Cardiac fibroblast (primary cell): ENCODE measurements at regions not wholly inside any gene's neighbourhood (a gene's known extent, or its start where the extent isn't known, plus 50 kb on each side); places are given as distances from the start of the nearest gene placed in this dataset.

Source experiments
- DNase-seq, 2 donors: peaks; one replicate each; pipeline versions ENCODE4 v3.0.0 to v3.0.0-alpha.2; 2010; ENCODE audit warnings: low read depth in 2 of 2
- H3K4me3 ChIP-seq, 2 donors: replicated peaks in 1 of 2; 1 replicate in 1 of 2; 2 replicates in 1 of 2; pipeline ENCODE4 v1.5.1; 2011; ENCODE audit warnings: low read depth in 2 of 2, low read length in 2 of 2, mild to moderate bottlenecking in 2 of 2, moderate library complexity in 1 of 2
- CTCF ChIP-seq: IDR thresholded peaks from one replicate; pipeline ENCODE4 v1.5.1; 2011; ENCODE audit warnings: low read depth, mild to moderate bottlenecking, low read length, inconsistent platforms

GRCh38 chr7:123237-123636 lies 69.1 kb upstream of the FAM20C start:
- TF ChIP-seq CTCF, result no peak

GRCh38 chr7:124130-124949 lies 68.0 kb upstream of the FAM20C start:
- no peak for TF ChIP-seq CTCF
- H3K4me3 ChIP-seq, result no peak overlapping the region
- no peak for DNase-seq

More at GRCh38 chr7:123237-123636, 69.1 kb upstream of the FAM20C start:
- no peak for DNase-seq
- no peak overlapping the region for H3K4me3 ChIP-seq

- H3K4me3 ChIP-seq, result no peak overlapping the region
- TF ChIP-seq CTCF, result no peak
- no peak for DNase-seq
These were observed 67.3 kb upstream of the FAM20C start for GRCh38 chr7:125061-125475.

GRCh38 chr7:125661-126060 lies 66.7 kb upstream of the FAM20C start:
- no peak for TF ChIP-seq CTCF
- DNase-seq, result peak in 1 of 2 donors; percentile 13
- no peak overlapping the region for H3K4me3 ChIP-seq

GRCh38 chr7:126368-126767 lies 66.0 kb upstream of the FAM20C start:
- TF ChIP-seq CTCF, result no peak
- DNase-seq, result no peak
- no peak overlapping the region for H3K4me3 ChIP-seq

GRCh38 chr7:127064-127598 lies 65.2 kb upstream of the FAM20C start:
- no peak for TF ChIP-seq CTCF
- no peak overlapping the region for H3K4me3 ChIP-seq
- no peak for DNase-seq
